RWPE2 (cell line): ENCODE measurements at regions not wholly inside any gene's neighbourhood (a gene's known extent, or its start where the extent isn't known, plus 50 kb on each side); places are given as distances from the start of the nearest gene placed in this dataset.

Experiments
- ATAC-seq: fragments of 200-7000 bp; cut with Tn5 transposase; 3 replicates; pipeline ENCODE4 v1.9.1; 2021; ENCODE audit warnings: low read depth
- DNase-seq: peaks from one replicate; pipeline ENCODE4 v3.0.0-alpha.2; 2020; ENCODE audit warnings: low spot score
- H3K27ac ChIP-seq: fragments of 450-650 bp; 2 replicates; pipeline ENCODE4 v1.5.1; 2017; ENCODE audit warnings: mild to moderate bottlenecking; ENCODE audit not compliant: poor library complexity, severe bottlenecking
- H3K27me3 ChIP-seq: fragments of 250-450 bp; sonication (Bioruptor Pico); 2 replicates; pipeline ENCODE4 v1.5.1; 2021; ENCODE audit warnings: mild to moderate bottlenecking, moderate library complexity; ENCODE audit not compliant: insufficient read depth, poor library complexity, severe bottlenecking
- H3K36me3 ChIP-seq: fragments of 250-450 bp; sonication (Bioruptor Pico); 2 replicates; pipeline ENCODE4 v1.5.1; 2020; ENCODE audit warnings: low read depth, mild to moderate bottlenecking, moderate library complexity
- H3K4me1 ChIP-seq: fragments of 250-450 bp; sonication (Bioruptor Pico); 2 replicates; pipeline ENCODE4 v1.5.1; 2021; ENCODE audit warnings: mild to moderate bottlenecking, moderate library complexity; ENCODE audit not compliant: insufficient read depth, poor library complexity, severe bottlenecking
- H3K4me3 ChIP-seq: fragments of 250-450 bp; sonication (Bioruptor Pico); 2 replicates; pipeline ENCODE4 v1.5.1; 2021; ENCODE audit warnings: mild to moderate bottlenecking, moderate library complexity; ENCODE audit not compliant: severe bottlenecking
- H3K9me3 ChIP-seq: fragments of 250-450 bp; sonication (Bioruptor Pico); 2 replicates; pipeline ENCODE4 v1.5.1; 2021; ENCODE audit warnings: mild to moderate bottlenecking, moderate library complexity; ENCODE audit not compliant: severe bottlenecking
- TF ChIP-seq, protein P1 (sequence below): fragments of 450-650 bp; IDR thresholded peaks from one replicate; pipeline ENCODE4 v1.5.1; 2017; ENCODE audit warnings: mild to moderate bottlenecking, moderate library complexity; ENCODE audit not compliant: poor library complexity, severe bottlenecking

- TF ChIP-seq, protein P1, sequence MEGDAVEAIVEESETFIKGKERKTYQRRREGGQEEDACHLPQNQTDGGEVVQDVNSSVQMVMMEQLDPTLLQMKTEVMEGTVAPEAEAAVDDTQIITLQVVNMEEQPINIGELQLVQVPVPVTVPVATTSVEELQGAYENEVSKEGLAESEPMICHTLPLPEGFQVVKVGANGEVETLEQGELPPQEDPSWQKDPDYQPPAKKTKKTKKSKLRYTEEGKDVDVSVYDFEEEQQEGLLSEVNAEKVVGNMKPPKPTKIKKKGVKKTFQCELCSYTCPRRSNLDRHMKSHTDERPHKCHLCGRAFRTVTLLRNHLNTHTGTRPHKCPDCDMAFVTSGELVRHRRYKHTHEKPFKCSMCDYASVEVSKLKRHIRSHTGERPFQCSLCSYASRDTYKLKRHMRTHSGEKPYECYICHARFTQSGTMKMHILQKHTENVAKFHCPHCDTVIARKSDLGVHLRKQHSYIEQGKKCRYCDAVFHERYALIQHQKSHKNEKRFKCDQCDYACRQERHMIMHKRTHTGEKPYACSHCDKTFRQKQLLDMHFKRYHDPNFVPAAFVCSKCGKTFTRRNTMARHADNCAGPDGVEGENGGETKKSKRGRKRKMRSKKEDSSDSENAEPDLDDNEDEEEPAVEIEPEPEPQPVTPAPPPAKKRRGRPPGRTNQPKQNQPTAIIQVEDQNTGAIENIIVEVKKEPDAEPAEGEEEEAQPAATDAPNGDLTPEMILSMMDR = no peak
- Histone ChIP-seq H3K4me3 (no peak overlapping the region), H3K9me3 (no peaks in the 10 kb centered on the region), H3K27me3 (no peaks in the 10 kb centered on the region), H3K27ac (no peak overlapping the region), H3K4me1 (no peaks in the 10 kb centered on the region), H3K36me3 (no peaks in the 10 kb centered on the region)
- no peak for ATAC-seq
- DNase-seq = no peak
Measured at GRCh38 chr3:117920253-117920898, 1114.3 kb downstream of the IGSF11 start.

DNA sequence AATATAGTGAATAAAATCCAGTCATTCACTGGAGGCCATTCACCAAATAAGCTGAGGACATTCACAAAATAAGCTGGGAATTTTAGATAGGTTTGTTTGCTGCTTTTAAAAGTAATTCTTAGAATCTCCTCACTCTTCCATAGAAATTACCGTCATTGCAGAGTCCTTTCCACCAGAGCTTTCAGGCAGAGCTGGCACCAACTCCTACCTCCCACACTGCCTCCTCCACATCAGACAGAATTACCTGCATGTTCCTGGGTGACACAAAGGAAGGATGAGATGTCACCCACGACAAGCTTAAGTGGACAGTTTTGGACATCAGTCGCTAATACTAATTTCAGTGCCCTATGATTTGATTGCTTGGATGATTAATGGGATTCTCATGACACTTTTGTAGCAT is 1113.2 kb downstream of the IGSF11 start:
- H3K9me3 ChIP-seq = no peaks in the 10 kb centered on the region
- no peak overlapping the region for H3K4me3 ChIP-seq
- H3K27ac ChIP-seq = no peak overlapping the region
- DNase-seq = no peak
- no peaks in the 10 kb centered on the region for H3K27me3 ChIP-seq
- no peaks in the 10 kb centered on the region for H3K36me3 ChIP-seq
- no peaks in the 10 kb centered on the region for H3K4me1 ChIP-seq
- TF ChIP-seq, protein P1 = no peak
- no peak for ATAC-seq

DNA sequence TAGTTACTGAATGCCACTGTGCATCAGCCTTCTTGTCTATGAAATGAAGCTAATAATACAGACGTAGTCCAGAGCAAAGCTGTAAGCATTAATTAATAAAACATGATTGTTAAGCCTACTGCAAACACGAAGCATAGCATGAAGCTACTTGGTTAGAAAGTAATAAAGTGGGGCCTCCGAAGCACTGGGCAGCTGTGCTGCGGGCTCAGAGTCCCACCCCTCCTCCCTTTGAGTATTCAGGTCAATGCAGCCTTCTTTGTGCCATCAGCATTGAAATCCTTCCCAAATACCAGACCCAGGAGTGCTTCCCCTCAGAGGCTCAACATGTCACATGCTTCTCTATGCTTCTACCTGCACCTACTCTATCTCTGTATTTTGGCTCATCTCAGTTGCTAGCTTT is 1112.6 kb downstream of the IGSF11 start:
- Histone ChIP-seq H3K4me3 (no peak overlapping the region), H3K27me3 (no peaks in the 10 kb centered on the region), H3K4me1 (no peaks in the 10 kb centered on the region), H3K27ac (no peak overlapping the region), H3K36me3 (no peaks in the 10 kb centered on the region), H3K9me3 (no peaks in the 10 kb centered on the region)
- no peak for ATAC-seq
- no peak for DNase-seq
- TF ChIP-seq, protein P1 = no peak

GRCh38 chr3:117926819-117927218 is 1107.8 kb downstream of the IGSF11 start:
- Histone ChIP-seq H3K4me3 (no peak overlapping the region), H3K27ac (no peak overlapping the region), H3K4me1 (no peaks in the 10 kb centered on the region), H3K9me3 (no peaks in the 10 kb centered on the region), H3K27me3 (no peaks in the 10 kb centered on the region), H3K36me3 (no peaks in the 10 kb centered on the region)
- TF ChIP-seq, protein P1 = no peak
- no peak for DNase-seq
- no peak for ATAC-seq

- Histone ChIP-seq H3K4me3 (no peak overlapping the region), H3K27me3 (no peaks in the 10 kb centered on the region), H3K9me3 (no peaks in the 10 kb centered on the region), H3K4me1 (no peaks in the 10 kb centered on the region), H3K36me3 (no peaks in the 10 kb centered on the region), H3K27ac (no peak overlapping the region)
- TF ChIP-seq, protein P1 = no peak
- no peak for ATAC-seq
- DNase-seq = no peak
Measured at GRCh38 chr3:117927825-117928224, 1106.8 kb downstream of the IGSF11 start.
